Activated CD8-positive, alpha-beta T cell treated with anti-CD3 and anti-CD28 coated beads, Interleukin-2, amount 10 ng/mL, durations not matched to agents 7 days and 5 days (primary cell): ENCODE measurements at regions not wholly inside any gene's neighbourhood (a gene's known extent, or its start where the extent isn't known, plus 50 kb on each side); places are given as distances from the start of the nearest gene placed in this dataset.
"Not testable (repeated sequence)": the region's sequence is repeated elsewhere in the genome, so short reads cannot be mapped to it uniquely, and the experiment has no call there.

Experiments used
- ATAC-seq: fragments of 150-1000 bp; cut with Tn5 transposase; one replicate; pipeline ENCODE4 v1.10.0; 2021; ENCODE audit warnings: moderate library complexity
- CTCF ChIA-PET: fragments of 350-600 bp; sonication (Branson Sonifier 250); formaldehyde crosslinking; loops from one replicate; lab custom pipeline; 2021; ENCODE audit warnings: antibody characterized with exemption; lab: Charles Lee
- POLR2A ChIA-PET: fragments of 350-600 bp; sonication (Branson Sonifier 250); formaldehyde crosslinking; loops from one replicate; lab custom pipeline; 2021; ENCODE audit warnings: antibody characterized with exemption; lab: Charles Lee
- DNase-seq: peaks from one replicate; pipeline ENCODE4 v3.0.0-alpha.2; 2020
- H3K27ac Mint-ChIP-seq: one replicate; pipeline ENCODE4 v1.8.0; 2021; ENCODE audit warnings: mild to moderate bottlenecking, mixed read lengths
- H3K27me3 Mint-ChIP-seq: one replicate; pipeline ENCODE4 v1.8.0; 2021; ENCODE audit warnings: low read depth, mixed read lengths
- H3K36me3 Mint-ChIP-seq: one replicate; pipeline ENCODE4 v1.8.0; 2021; ENCODE audit warnings: low read depth, mixed read lengths
- H3K4me1 Mint-ChIP-seq: one replicate; pipeline ENCODE4 v1.8.0; 2021; ENCODE audit warnings: low read depth, mixed read lengths
- H3K4me3 Mint-ChIP-seq: one replicate; pipeline ENCODE4 v1.8.0; 2021; ENCODE audit warnings: mild to moderate bottlenecking, mixed read lengths
- H3K9me3 Mint-ChIP-seq: one replicate; pipeline ENCODE4 v1.8.0; 2022; ENCODE audit warnings: mixed read lengths; ENCODE audit not compliant: insufficient read depth

DNA sequence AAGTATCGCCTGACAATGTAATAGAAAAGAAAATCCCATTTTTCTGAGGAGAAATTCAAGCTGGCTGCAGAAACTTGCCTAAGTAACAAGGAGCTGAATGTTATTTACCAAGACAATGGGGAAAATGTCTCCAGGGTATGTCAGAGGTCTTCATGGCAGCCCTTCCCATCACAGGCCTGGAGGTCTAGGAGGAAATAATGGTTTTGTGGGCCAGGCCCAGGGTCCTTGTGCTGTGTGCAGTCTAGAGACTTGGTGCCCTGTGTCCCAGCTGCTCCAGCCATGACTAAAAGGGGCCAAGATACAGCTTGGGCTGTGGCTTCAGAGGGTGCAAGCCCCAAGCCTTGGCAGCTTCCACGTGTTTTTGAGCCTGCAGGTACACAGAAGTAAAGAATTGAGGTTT, 120.5 kb upstream of the PKP2 start:
- H3K36me3 Mint-ChIP-seq, CTCF ChIA-PET, H3K4me1 Mint-ChIP-seq, H3K27ac Mint-ChIP-seq, DNase-seq, ATAC-seq, H3K27me3 Mint-ChIP-seq, POLR2A ChIA-PET, H3K4me3 Mint-ChIP-seq: not testable (repeated sequence)
- H3K9me3 Mint-ChIP-seq = peaks cover 12% of the 10 kb centered on the region

GRCh38 chr12:33012226-33012625, 115.6 kb upstream of the PKP2 start:
- DNase-seq = no peak
- H3K36me3 Mint-ChIP-seq = no peaks in the 10 kb centered on the region
- no peak for ATAC-seq
- ChIA-PET CTCF (no interaction called here), POLR2A (no interaction called here)
- H3K4me3 Mint-ChIP-seq = no peak overlapping the region
- H3K27ac Mint-ChIP-seq = no peak overlapping the region
- H3K27me3 Mint-ChIP-seq = no peaks in the 10 kb centered on the region
- peaks cover 8% of the 10 kb centered on the region for H3K9me3 Mint-ChIP-seq
- no peaks in the 10 kb centered on the region for H3K4me1 Mint-ChIP-seq

- Mint-ChIP-seq H3K36me3 (no peaks in the 10 kb centered on the region), H3K27ac (no peak overlapping the region), H3K4me3 (no peak overlapping the region), H3K4me1 (no peaks in the 10 kb centered on the region), H3K27me3 (no peaks in the 10 kb centered on the region), H3K9me3 (peaks cover 4% of the 10 kb centered on the region)
- ATAC-seq = no peak
- CTCF ChIA-PET = no interaction called here
- POLR2A ChIA-PET = no interaction called here
- DNase-seq = no peak
These were observed 109.5 kb upstream of the PKP2 start for GRCh38 chr12:33006106-33006505.

DNA sequence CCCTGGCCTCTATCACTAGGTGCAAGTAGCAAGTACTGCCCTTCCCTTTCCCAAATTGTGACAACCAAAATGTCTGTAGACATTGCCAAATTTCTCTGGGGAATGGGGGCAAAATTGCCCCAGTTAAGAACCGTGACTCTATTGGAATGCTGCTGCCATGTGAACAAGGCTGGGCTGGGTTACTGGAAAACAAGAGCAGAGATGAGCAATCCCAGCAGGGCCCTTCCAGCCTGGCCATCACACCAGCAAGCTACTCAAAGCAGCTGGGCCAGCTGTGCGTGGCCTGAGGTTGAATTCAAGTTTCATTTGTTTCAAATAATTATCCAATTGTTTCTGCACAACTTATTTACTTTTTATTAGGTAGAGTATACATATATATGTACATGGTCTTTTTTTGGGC, 103.4 kb upstream of the PKP2 start:
- POLR2A ChIA-PET = no interaction called here
- CTCF ChIA-PET = no interaction called here
- no peak for DNase-seq
- H3K27ac Mint-ChIP-seq = no peak overlapping the region
- no peaks in the 10 kb centered on the region for H3K27me3 Mint-ChIP-seq
- no peak overlapping the region for H3K4me3 Mint-ChIP-seq
- H3K9me3 Mint-ChIP-seq = peaks cover 4% of the 10 kb centered on the region
- no peaks in the 10 kb centered on the region for H3K36me3 Mint-ChIP-seq
- no peak for ATAC-seq
- no peaks in the 10 kb centered on the region for H3K4me1 Mint-ChIP-seq

DNA sequence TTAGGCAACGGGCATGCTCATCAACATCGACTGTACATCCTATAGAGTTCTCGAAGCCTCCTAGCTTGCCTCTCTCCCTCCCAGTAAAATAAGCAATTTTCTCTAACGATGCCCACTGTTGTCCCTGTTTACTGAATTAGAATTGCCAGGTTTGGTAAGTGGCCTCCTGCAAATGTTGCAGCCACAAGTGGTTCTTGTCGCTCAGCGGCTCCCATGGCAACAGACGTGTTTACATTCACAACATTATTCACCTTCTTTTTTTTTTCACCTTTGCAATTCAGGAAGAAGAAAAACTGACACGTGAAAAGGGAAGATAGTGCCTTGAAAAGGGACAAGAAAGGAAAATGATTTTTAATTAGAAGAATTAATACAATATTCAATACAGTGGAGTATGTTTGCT, 100.9 kb upstream of the PKP2 start:
- CTCF ChIA-PET = interaction anchor here (1.2 kb wide), 1 partner anchor 10 kb away, joined by 3 read pairs; no protein-coding TSS in a partner anchor
- Mint-ChIP-seq H3K27ac (no peak overlapping the region), H3K9me3 (peaks cover 4% of the 10 kb centered on the region), H3K27me3 (no peaks in the 10 kb centered on the region), H3K4me3 (no peak overlapping the region), H3K4me1 (no peaks in the 10 kb centered on the region), H3K36me3 (no peaks in the 10 kb centered on the region)
- POLR2A ChIA-PET = no interaction called here
- ATAC-seq (no peak), DNase-seq (no peak)

GRCh38 chr12:32995623-32996022, 99.0 kb upstream of the PKP2 start:
- POLR2A ChIA-PET = no interaction called here
- Mint-ChIP-seq H3K4me3 (no peak overlapping the region), H3K9me3 (no peaks in the 10 kb centered on the region), H3K36me3 (no peaks in the 10 kb centered on the region), H3K27ac (no peak overlapping the region), H3K27me3 (no peaks in the 10 kb centered on the region), H3K4me1 (no peaks in the 10 kb centered on the region)
- ATAC-seq (no peak), DNase-seq (no peak)
- CTCF ChIA-PET = no interaction called here

- no peaks in the 10 kb centered on the region for H3K36me3 Mint-ChIP-seq
- H3K27me3 Mint-ChIP-seq = no peaks in the 10 kb centered on the region
- H3K9me3 Mint-ChIP-seq = no peaks in the 10 kb centered on the region
- no peaks in the 10 kb centered on the region for H3K4me1 Mint-ChIP-seq
- no peak for ATAC-seq
- H3K27ac Mint-ChIP-seq = no peak overlapping the region
- H3K4me3 Mint-ChIP-seq = no peak overlapping the region
- CTCF ChIA-PET = no interaction called here
- POLR2A ChIA-PET = no interaction called here
- no peak for DNase-seq
These were observed 96.8 kb upstream of the PKP2 start for GRCh38 chr12:32993404-32993803.

DNA sequence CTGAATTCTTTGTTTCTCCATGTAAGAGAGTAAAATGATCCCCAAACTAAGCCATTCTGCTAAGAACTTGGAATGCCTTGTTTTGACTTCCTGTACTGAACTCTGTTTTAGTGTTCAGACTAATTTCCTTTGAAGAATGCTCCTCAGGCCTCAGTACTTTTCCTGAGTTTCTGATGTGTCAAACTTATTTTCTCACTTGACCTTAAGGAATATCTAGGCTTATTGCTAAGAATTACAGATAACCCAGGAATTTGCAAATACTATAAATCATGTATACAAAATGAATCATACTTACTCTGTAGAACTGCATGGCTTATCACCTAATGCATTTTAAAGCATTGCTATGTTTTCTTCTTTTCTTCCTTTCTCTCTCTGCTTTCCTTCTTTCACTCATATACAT, 93.1 kb upstream of the PKP2 start:
- no peaks in the 10 kb centered on the region for H3K27me3 Mint-ChIP-seq
- ATAC-seq = no peak
- H3K4me1 Mint-ChIP-seq = no peaks in the 10 kb centered on the region
- CTCF ChIA-PET = no interaction called here
- no peak for DNase-seq
- H3K36me3 Mint-ChIP-seq = no peaks in the 10 kb centered on the region
- no peaks in the 10 kb centered on the region for H3K9me3 Mint-ChIP-seq
- POLR2A ChIA-PET = no interaction called here
- no peak overlapping the region for H3K4me3 Mint-ChIP-seq
- no peak overlapping the region for H3K27ac Mint-ChIP-seq

GRCh38 chr12:32988982-32989381, 92.4 kb upstream of the PKP2 start:
- Mint-ChIP-seq H3K27me3 (no peaks in the 10 kb centered on the region), H3K36me3 (no peaks in the 10 kb centered on the region), H3K4me1 (no peaks in the 10 kb centered on the region), H3K27ac (no peak overlapping the region), H3K4me3 (no peak overlapping the region), H3K9me3 (no peaks in the 10 kb centered on the region)
- ATAC-seq (no peak), DNase-seq (no peak)
- CTCF ChIA-PET = no interaction called here
- POLR2A ChIA-PET = no interaction called here

GRCh38 chr12:32987512-32987911, 90.9 kb upstream of the PKP2 start:
- POLR2A ChIA-PET = no interaction called here
- no peak for ATAC-seq

GRCh38 chr12:32983968-32984367, 87.4 kb upstream of the PKP2 start:
- Mint-ChIP-seq H3K36me3 (no peaks in the 10 kb centered on the region), H3K4me3 (no peak overlapping the region), H3K27me3 (no peaks in the 10 kb centered on the region), H3K9me3 (no peaks in the 10 kb centered on the region), H3K27ac (no peak overlapping the region), H3K4me1 (no peaks in the 10 kb centered on the region)
- DNase-seq = no peak
- ChIA-PET CTCF (no interaction called here), POLR2A (no interaction called here)
- ATAC-seq = no peak

More at GRCh38 chr12:32987512-32987911, 90.9 kb upstream of the PKP2 start:
- no peak for DNase-seq
- CTCF ChIA-PET = interaction anchor here (1.0 kb wide), 1 partner anchor 10 kb away, joined by 3 read pairs; no protein-coding TSS in a partner anchor
- H3K4me1 Mint-ChIP-seq = no peaks in the 10 kb centered on the region
- no peaks in the 10 kb centered on the region for H3K36me3 Mint-ChIP-seq
- H3K27ac Mint-ChIP-seq = no peak overlapping the region
- no peaks in the 10 kb centered on the region for H3K27me3 Mint-ChIP-seq
- no peaks in the 10 kb centered on the region for H3K9me3 Mint-ChIP-seq
- H3K4me3 Mint-ChIP-seq = no peak overlapping the region

DNA sequence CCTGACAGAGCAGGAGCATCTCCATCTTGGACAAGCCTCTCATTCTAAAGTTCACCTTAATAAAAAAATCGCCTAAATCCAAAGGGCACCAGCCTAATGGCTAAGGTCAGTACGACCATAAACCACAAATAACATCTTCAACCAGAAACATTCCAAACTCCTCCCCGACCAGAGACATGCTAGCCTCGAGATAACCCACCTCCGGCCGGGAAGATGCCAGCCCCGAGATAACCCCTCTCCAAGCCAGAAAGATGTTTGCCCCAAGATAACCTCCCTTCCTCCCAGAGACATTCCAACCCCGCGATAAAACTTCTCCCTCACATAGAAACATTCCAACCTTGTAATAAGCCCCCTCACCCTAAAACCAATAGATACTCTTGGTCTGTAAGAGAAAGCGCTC, 86.8 kb upstream of the PKP2 start:
- Mint-ChIP-seq H3K4me3 (no peak overlapping the region), H3K36me3 (no peaks in the 10 kb centered on the region), H3K4me1 (no peaks in the 10 kb centered on the region), H3K27ac (no peak overlapping the region), H3K27me3 (no peaks in the 10 kb centered on the region), H3K9me3 (no peaks in the 10 kb centered on the region)
- DNase-seq (no peak), ATAC-seq (no peak)
- ChIA-PET POLR2A (no interaction called here), CTCF (no interaction called here)

GRCh38 chr12:32981139-32981538, 84.6 kb upstream of the PKP2 start:
- Mint-ChIP-seq H3K4me1 (no peaks in the 10 kb centered on the region), H3K27me3 (no peaks in the 10 kb centered on the region), H3K4me3 (no peak overlapping the region), H3K27ac (no peak overlapping the region), H3K9me3 (no peaks in the 10 kb centered on the region), H3K36me3 (no peaks in the 10 kb centered on the region)
- ATAC-seq (no peak), DNase-seq (no peak)
- ChIA-PET POLR2A (no interaction called here), CTCF (no interaction called here)
